Epidermal melanocyte (primary cell): ENCODE measurements at regions not wholly inside any gene's neighbourhood (a gene's known extent, or its start where the extent isn't known, plus 50 kb on each side); places are given as distances from the start of the nearest gene placed in this dataset.
"Not testable (repeated sequence)": the region's sequence is repeated elsewhere in the genome, so short reads cannot be mapped to it uniquely, and the experiment has no call there.

Experiments used
- DNase-seq: peaks from one replicate; pipeline ENCODE4 v3.0.0; 2011; ENCODE audit warnings: low spot score; ENCODE audit not compliant: insufficient read length

DNA sequence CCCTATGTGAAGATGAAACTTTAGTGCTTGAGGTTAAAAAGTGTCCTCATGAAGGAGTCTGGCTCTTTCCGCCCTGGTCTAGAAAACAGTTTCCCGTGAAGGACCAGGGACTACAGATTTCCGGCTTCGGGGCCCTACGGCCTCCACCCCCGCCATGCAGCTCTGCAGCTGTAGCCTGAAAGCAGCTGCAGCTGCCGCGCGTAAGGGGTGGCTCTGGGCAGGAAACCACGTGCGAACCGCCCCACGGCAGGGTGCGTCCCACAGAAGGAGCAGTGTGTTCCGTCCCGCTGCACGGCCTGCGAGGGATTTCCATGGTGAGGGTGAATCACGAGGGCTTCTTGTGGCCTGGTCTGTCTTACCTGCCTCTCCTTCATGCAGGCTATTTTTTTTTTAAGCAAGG, 117.0 kb downstream of the ERMARD start:
- DNase-seq = no peak

DNA sequence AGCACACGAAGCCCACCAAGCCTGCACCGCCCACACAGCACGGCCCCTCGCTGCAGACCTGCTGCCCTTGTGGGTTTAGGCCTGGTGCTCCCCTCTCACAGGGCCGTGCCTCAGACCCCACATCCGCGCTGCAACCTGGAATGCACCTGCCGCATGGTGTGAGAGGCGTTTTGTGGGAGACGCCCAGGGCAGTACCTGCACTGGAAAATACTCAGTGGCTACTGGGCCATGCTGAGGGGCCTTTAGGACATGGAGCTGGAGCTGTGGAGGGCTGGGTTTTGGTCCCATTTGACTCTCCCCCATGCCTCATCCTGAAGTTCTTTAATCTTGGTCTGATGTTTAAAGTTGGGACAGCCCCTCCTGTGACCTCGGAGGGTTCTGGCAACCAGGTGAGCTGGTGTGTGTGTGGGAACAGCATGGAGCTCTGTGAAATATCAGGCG, 116.3 kb downstream of the ERMARD start:
- DNase-seq = no peak

DNA sequence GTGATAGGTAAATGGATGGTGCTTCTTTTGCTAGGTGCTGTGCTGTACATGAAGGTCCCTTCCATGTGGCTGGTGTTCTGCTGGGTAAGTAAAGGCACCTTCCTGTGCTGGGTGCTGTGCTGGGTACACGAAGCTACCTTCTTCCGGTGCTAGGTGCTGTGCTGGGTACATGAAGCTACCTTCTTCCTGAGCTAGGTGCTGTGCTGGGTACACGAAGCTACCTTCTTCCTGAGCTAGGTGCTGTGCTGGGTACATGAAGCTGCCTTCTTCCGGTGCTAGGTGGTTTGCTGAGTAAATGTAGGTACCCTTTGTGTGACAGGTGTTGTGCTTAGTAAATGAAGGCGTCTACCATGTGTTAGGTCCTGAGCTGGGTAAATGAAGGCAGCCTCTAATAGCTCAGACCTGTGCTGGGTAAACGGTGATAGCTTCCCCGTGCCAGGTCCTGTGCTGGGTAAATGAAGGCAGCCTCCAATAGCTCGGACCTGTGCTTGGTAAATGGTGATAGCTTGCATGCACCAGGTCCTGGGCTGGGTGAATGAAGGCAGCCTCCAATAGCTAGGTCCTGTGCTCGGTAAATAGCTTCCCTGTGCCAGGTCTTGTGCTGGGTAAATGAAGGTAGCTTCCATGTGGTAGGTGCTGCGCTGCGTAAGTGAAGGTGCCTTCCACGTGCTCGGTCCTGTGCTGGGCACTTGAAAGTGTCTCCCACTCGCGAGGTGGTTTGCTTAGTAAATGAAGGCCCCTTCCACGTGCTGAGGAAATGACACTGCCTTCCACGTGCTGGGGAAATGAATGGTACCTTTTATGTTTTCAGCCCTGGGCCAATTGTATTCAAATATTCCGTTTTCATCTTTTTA, 115.5 kb downstream of the ERMARD start:
- no peak for DNase-seq

DNA sequence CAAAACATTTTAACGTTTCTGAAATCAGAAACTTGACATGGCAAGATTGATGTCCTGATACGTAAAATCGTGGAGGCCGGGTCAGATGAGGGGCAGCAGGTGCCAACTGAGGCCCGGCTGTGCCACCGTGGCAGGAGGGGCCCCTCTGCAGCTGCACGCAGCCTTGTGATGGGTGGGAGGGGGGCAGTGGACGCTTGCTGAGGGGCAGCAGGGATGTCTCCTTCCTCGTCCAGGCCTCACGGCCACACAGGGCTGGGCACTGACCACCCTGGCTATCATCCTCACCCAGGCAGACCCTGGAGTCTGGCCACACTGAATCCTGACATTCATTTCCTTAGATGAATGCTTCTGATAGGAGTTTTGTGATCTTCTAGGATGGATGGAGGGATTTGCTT, 114.7 kb downstream of the ERMARD start:
- no peak for DNase-seq

DNA sequence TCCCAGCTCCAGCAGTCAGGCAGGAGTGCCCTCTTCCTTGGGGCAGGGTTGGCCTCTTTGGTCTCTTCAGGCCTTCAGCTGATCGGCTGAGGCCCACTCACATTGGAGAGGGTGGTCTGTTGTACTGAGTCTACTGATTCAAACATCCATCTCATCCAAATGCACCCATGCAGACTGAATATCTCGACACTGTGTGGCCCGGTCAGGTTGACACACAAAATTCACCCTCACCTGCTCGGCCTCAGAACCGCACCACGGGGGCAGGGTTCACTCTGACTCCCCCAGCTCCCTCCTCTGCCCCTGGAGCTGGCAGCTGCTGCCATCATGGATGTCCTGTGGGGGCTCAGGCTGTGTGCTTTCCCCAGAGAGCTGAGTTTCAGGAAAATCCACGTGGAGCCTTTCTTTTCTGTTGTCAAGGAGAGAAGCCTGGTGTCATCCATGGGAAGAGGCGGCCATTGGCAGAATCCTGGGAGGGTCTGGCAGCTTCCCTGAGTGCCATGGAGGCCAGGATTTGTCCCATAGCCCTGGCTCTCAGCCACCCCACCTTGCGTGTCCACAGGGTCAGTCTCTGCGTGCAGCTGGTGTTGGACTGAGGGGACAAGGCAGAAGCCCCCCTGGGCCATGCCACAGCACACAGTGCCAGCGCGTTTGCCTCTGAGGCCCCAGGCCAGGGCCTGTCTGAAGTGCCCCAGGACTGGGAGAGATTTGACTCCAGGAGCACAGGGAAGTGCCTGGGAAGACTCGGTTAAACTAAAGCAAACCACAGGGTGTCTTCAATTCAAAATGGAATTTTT, 114.1 kb downstream of the ERMARD start:
- DNase-seq = no peak

DNA sequence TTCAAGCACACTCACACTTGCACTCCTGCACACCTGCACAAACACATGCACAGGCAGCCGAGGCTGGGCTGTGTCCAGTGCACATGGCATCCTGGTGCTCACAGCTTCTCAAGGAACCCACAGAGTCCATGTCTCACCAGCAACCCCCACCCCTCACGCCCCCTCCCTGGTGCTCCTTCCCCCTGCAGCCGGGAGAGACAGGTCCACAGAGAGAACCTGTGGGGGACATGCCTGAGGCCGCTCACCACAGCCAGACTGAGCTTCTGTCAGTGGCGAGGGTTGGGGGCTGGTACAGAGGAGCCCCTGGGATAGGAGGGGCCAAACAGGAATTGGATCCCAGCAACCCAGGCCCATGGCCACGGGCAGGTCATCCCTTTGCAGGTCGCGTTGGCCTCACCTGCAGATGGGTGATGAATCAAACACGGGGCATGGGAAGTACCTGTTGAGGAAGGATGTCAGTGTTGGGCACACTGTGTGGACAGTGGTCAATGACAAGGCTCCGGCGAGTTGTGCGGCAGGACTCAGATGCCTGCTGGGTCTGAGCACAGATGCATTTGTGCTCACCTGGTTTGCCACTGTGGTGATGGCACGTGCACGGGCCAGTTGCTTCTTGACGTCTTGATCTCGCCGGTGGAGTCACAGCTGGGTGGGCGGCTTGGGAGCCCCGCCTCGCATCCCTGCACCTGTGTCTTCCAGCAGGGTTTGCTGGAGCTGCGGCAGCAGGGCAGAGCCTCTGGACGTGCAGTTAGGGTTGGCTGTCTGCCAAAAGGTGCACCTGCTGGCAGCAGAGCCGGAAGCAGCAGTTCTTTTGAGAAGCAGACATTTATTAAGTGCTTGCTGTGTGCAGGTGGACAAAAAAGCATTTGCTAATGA, 113.0 kb downstream of the ERMARD start:
- no peak for DNase-seq

DNA sequence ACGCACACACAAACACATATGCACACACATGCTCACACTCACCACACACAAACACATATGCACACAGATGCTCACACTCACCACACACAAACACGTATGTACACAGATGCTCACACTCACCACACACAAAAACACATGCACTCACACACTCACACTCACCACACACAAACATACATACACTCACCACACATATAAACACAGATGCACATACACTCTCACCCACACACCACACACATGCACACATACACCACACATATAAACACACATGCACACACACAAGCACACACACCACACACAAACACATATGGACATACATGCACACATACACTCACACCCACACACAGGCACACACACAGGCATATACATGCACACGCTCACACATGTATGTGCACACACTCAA, 112.3 kb downstream of the ERMARD start:
- DNase-seq = no peak

DNA sequence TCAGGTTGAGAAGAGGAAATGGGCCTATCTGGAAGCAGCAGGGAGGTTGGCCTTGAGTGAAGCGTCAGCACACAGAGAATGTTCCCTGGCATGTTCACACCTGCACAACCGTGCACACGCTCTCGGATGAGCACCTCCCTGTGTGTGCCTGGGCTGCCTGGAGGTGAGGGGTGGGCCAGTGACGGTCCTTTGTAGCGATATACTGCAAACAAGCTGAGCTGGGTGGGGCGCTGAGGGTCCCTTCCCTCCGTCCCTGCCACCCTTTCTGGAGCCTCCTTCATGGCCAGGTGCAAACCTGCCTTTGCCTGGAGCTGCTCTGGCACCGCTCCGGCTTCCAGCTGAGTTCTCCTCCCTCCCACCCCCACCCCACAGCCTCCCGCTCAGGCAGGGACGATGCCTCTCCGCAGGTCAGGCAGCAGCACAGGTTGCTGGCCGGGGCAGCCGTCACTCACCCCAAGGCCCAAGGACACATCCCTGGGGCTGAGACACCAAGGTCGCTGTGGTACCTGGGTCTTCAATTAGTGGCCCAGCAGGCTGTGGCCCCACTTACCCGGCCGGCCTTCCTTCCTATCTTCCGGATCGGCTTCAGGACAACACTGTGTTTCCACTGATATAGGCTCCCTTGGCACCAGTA, 111.6 kb downstream of the ERMARD start:
- DNase-seq = no peak

DNA sequence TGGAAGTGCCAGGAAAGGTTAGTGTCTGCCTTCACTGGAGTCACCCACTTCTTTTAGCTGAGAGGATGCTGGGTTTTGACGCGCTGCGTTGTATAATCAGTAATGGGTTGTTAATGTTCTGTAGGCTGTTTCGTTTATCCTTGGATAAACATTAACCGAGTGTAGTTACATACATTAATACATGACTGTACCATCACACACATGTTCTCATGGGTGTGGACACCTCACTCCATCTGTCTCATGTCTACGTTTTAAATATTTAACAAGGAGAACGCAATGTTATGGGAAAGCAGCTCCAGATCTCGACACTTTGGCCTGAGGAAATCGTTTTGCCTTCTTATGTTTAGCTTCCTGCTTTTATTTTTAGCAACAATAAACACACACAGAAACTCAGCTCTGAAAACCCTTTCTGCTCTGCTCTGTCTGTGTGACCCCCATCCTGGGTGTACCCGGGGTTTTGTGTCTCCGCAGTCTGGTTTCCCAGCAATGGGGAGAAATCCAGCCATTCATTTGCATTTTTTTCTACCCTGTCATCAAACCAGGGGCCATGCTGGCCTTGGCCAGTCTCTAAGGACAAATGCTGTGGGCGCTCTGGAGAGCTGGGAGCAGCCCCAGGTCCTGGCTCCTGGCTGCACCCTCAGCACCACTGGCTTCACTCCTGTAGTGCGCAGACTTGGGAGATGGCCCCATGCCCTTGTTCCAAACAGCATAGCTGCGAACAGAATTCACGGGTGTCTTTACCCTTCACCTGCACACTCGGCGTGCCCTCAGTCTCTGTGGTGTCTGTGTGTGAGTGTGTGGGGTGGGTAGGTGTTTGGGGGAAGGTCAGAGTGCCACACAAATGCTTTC, 110.8 kb downstream of the ERMARD start:
- DNase-seq = no peak

DNA sequence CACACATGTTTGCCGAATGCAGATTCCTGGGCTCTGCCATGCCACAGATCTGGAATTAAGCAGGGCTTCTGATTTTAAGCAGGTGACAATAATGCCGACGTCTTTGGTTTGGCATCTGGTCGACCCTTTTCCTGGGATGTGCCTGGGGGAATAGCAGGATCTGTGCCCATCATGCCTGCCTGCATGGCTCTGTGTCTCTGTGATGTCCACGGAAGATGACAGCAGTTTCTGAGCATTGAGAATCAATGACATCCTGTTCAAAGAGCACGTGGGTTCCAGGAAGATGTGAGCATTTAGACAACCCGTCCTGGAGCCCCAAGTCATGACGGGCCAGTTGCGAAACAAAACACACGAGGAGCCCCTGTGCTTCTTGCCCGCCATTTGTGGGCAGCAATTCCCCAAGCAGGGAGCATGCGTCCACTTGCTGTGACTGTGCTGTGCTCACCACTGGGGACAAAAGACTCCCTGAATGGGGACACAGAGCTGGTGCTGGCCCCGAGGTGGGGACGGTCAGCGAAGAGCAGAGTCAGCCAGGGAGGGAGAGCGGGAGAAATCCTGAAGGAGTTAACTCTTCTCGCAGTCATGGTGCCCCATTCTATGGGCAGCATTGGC, 110.1 kb downstream of the ERMARD start:
- DNase-seq = no peak

DNA sequence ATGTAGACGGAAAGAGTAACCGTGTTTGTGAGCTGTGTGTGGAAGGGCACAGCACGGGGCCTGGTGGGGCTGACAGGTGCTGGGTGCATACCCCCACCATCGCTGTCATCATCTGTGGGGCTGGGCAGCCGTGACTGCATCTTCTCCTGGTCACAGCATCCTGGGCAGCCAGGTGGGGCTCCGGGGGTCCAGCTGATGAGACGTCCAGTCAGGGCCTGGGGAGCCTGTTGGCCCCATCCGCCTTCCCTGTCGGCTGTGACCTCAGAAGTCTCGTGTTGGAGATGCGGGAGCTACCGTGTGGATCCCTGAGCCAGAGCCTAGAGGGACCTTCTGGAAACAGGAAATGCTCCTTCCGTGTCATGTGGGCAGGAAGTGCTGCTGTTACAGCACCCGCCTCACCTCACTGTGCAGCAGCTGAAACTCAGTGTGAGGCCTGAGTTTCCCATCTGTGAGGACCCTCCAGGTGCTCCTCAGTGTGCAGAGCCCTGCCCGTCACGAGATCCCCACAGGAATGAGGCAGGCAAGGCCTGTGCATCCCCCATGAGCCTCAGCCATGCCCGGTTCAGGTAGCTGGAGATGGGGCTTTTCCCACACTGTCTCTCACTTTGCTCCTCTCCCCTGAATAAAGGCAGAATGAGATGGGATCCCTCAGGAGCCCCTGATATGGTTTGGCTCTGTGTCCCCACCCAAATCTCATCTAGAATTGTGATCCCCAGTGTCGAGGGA, 108.7 kb downstream of the ERMARD start:
- no peak for DNase-seq

DNA sequence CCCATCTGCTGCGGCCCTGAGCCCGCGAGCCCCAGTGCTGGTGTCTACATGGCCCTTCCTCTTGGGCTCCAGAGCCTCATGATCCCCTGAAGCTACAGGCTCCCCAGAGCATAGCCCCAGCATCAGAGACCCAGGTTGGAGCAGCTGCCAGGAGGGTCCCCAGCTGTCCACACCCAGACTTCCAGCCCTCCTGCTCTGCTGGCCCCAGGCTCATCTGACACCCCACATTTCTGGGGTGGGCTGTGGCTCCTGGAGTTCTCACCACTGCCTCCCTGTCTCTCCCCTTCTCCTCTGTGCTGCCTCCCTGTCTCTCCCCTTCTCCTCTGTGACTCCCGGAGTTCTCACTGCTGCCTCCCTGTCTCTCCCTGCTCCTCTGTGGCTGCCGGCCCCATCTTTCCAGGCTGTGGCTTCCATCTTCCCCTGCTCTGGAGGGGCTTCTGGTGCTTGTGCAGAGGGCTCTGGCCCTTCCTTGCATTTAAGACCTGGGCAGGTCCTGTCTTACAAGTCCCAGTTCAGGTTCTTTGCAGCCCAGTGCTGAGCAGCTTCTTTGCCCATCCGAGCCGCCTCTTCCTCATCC, 108.1 kb downstream of the ERMARD start:
- DNase-seq = no peak

DNA sequence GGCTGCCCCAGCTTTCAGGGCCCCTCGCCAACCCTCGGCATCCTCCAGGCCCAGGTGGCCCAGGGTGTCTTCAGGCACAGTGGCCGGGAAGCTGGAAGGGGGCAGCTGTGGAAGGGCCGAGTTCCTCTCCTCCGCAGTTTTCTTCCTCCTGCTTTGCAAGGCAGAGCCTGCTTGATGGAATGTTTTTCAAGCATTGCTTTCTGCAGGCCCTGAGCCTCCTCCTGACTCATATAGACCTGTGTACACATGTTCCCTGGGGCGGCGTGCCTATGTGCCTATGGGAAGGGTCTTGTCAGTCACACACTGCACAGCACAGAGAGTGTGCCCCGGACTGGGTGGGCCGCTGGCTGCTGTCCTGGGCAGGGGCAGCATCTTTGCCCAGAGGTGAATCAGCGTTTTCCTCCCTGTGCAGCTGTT, 107.5 kb downstream of the ERMARD start:
- DNase-seq = no peak

DNA sequence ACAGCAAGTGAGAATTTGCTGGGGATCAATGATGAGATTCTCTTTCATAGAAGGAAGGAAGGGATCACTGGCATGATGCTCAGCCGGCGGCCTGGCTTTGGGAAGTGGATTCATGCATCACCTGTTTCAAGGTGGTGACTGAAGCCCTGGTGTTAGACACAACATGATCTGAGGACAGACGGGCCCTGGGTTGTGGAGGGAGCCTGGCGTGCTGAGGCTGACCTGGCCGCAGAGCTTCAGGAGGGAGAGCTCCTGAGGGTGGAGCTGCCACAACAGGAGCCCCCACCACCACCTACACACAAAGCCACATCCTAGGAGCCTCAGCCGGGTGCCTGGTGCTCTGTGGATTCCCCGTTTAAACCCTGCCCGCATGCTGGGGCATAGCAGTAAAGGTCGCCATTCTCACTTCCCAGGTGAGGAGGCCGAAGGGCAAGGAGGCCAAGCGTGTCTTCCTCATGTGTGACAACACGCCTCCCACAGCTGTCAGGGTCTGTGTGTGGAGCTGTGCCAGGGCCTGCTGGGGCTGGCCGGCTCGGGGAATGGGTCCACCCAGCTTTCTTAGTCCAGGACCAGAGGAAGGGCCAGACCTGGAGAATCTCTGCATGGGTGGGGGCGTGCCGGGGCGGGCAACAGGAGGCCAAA, 107.0 kb downstream of the ERMARD start:
- no peak for DNase-seq

DNA sequence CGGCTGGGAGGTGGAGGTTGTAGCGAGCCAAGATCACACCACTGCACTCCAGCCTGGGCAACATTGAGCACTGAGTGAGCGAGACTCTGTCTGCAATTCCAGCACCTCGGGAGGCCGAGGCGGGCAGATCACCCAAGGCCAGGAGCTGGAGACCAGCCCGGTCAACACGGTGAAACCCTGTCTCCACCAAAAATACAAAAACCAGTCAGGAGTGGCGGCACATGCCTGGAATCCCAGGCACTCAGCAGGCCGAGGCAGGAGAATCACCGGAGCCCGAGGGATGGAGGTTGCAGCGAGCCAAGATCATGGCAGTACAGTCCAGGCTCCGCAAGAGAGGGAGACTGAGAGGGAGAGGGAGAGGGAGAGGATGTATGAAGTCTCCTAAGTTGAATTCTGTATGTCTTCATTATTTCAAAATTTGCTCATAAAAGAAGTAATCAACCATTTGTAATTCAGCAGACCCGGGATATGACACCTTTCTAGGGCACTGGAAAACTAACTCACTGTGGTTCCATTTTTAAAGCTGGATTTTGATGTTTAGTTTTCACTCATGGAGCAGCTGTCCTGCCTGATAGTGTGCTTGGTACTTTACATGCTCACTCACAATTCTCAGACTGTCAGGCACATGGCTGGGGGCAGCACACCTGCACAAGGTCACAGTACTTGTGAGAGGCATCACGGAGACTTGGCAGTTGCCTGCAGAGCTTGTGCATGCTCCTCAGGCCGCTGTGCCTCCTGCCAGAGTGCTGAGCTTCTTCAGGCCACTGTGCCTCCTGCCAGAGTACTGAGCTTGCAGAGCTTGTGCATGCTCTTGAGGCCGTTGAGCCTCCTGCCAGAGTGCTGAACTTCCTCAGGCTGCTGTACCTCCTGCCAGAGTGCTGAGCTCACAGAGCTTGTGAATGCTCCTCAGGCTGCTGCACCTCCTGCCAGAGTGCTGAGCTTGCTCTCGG, 106.2 kb downstream of the ERMARD start:
- no peak for DNase-seq

DNA sequence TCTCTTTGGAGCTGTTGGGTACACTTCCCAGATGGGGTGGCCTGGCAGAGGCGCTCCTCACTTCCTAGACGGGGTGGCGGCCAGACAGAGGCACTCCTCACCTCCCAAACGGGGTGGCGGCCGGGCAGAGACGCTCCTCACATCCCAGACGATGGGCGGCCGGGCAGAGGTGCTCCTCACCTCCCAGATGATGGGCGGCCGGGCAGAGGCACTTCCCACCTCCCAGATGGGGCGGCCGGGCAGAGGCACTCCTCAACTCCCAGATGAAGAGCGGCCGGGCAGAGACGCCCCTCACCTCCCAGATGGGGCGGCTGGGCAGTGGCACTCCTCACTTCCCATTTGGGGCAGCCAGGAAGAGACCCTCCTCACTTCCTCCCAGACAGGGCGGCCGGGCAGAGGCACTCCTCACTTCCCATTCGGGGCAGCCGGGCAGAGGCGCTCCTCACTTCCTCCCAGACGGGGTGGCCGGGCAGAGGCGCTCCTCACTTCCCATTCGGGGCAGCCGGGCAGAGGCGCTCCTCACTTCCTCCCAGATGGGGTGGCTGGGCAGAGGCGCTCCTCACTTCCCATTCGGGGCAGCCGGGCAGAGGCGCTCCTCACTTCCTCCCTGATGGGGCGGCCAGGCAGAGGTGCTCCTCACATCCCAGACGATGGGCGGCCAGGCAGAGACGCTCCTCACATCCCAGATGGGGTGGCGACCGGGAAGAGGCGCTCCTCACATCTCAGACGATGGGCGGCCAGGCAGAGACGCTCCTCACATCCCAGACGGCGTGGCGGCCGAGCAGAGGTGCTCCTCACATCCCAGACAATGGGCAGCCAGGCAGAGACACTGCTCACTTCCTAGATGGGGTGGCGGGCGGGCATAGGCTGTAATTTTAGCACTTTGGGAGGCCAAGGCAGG, 105.3 kb downstream of the ERMARD start:
- not testable (repeated sequence) for DNase-seq
